Lower lobe of right lung (tissue), 2 donors: ENCODE measurements at regions not wholly inside any gene's neighbourhood (a gene's known extent, or its start where the extent isn't known, plus 50 kb on each side); places are given as distances from the start of the nearest gene placed in this dataset.

Experiments
- ATAC-seq, 2 donors: fragments of 200-7000 bp; cut with Tn5 transposase; one replicate each; pipeline ENCODE4 v1.9.1; 2020 to 2022; ENCODE audit warnings: mild to moderate bottlenecking in 2 of 2, moderate library complexity in 2 of 2
- DNase-seq: peaks from one replicate; pipeline ENCODE4 v3.0.0-alpha.2; 2020
- H3K27ac ChIP-seq: fragments of 200-600 bp; one replicate; pipeline ENCODE4 v1.8.0; 2022
- H3K27me3 ChIP-seq: fragments of 200-600 bp; one replicate; pipeline ENCODE4 v1.8.0; 2022; ENCODE audit warnings: low read depth
- H3K36me3 ChIP-seq: fragments of 200-600 bp; one replicate; pipeline ENCODE4 v1.8.0; 2022; ENCODE audit warnings: mild to moderate bottlenecking
- H3K4me1 ChIP-seq: fragments of 200-600 bp; one replicate; pipeline ENCODE4 v1.8.0; 2022
- H3K4me3 ChIP-seq: fragments of 200-600 bp; one replicate; pipeline ENCODE4 v1.8.0; 2022; ENCODE audit warnings: mild to moderate bottlenecking
- H3K9me3 ChIP-seq: fragments of 200-600 bp; one replicate; pipeline ENCODE4 v1.8.0; 2022
- intact Hi-C: fragments of 100-400 bp; cut with DNase I; formaldehyde crosslinking; loops from one replicate; pipeline ENCODE4 v1.11.0; 2022
- TF ChIP-seq, protein P1 (sequence below): fragments of 200-600 bp; IDR thresholded peaks from one replicate; pipeline ENCODE4 v1.8.0; 2022; ENCODE audit warnings: antibody characterized with exemption, mild to moderate bottlenecking
- donor health status: DM: no; HTN: yes; CAD: no; lungs with severe emphysema.

DNA sequence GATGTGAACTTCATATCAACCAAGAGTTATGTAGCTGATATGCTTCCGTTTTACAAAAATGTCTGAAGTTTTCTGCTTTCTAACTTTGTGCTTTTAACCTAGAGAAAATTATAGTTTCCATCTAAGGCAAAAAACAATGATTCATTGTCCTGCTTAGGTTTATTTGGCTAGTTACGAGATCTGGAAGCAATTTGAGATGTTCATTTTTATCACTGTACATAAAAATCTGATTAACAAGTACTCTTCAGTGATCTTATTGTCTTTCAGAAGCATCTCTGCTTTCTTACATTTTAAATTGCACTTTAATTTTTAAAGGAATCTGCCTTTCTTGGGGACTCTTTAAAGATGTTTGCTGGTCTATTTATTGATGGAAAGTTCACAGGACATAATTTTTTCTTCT is 188.1 kb downstream of the RFC3 start:
- DNase-seq (no peak), ATAC-seq (no peak)
- Histone ChIP-seq H3K4me1 (no peaks in the 10 kb centered on the region), H3K27ac (no peak overlapping the region), H3K4me3 (no peak overlapping the region), H3K27me3 (no peaks in the 10 kb centered on the region), H3K9me3 (no peaks in the 10 kb centered on the region), H3K36me3 (no peaks in the 10 kb centered on the region)
- intact Hi-C loops: no loop called here
- TF ChIP-seq, protein P1, sequence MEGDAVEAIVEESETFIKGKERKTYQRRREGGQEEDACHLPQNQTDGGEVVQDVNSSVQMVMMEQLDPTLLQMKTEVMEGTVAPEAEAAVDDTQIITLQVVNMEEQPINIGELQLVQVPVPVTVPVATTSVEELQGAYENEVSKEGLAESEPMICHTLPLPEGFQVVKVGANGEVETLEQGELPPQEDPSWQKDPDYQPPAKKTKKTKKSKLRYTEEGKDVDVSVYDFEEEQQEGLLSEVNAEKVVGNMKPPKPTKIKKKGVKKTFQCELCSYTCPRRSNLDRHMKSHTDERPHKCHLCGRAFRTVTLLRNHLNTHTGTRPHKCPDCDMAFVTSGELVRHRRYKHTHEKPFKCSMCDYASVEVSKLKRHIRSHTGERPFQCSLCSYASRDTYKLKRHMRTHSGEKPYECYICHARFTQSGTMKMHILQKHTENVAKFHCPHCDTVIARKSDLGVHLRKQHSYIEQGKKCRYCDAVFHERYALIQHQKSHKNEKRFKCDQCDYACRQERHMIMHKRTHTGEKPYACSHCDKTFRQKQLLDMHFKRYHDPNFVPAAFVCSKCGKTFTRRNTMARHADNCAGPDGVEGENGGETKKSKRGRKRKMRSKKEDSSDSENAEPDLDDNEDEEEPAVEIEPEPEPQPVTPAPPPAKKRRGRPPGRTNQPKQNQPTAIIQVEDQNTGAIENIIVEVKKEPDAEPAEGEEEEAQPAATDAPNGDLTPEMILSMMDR: no peak

DNA sequence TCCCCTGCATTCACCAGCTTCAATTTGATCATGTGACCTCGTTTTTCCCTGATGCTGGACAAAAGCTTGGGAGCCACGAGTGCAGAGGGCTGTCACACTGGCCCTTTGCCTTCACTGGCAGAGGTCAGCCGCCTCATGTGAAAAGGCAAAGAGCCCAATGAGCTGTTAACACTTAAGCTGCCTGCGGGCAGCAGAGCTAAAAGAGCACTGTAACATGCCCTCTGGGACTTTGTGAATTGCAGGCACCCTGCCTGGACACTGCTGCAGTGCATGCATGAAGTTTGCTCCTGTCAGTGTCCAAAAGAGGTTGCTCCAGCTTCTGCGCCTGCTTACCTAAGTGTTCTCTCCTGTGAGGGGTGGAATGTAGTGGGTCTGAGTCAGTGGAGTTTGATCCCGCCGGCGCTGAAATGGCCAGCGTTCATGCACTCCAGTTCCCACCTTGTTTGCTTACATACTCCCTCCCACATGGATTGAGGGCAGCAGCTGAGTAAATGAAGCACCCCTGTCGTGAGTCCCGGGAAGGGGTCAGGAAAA is 193.7 kb downstream of the RFC3 start:
- Histone ChIP-seq H3K36me3 (no peaks in the 10 kb centered on the region), H3K27me3 (no peaks in the 10 kb centered on the region), H3K4me1 (no peaks in the 10 kb centered on the region), H3K9me3 (no peaks in the 10 kb centered on the region), H3K4me3 (no peak overlapping the region), H3K27ac (no peak overlapping the region)
- intact Hi-C loops: no loop called here
- no peak for DNase-seq
- ATAC-seq: peak in 1 of 2 donors; percentile 19
- TF ChIP-seq, protein P1: no peak

DNA sequence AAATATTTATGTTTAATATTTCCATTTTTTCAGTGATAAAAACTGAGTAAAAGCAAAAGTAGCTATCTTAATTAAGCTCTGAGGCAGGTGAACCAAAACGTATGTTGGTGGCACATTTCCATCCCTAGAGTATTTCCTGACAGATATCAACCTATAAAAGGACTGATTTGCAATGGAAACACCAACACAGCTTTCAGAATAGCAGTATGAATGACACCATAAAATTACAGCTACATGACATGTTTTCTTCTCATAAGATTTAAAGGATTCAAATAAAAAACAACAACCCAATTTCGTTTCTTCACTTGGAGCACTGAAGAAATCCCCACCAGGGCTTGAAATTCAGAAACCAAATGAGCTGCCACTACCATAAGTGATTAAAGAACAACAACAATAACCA is 194.4 kb downstream of the RFC3 start:
- DNase-seq (no peak), ATAC-seq (no peak)
- H3K36me3 ChIP-seq: no peaks in the 10 kb centered on the region
- TF ChIP-seq, protein P1: no peak
- H3K4me1 ChIP-seq: no peaks in the 10 kb centered on the region
- intact Hi-C loops: no loop called here
- no peak overlapping the region for H3K4me3 ChIP-seq
- no peak overlapping the region for H3K27ac ChIP-seq
- H3K27me3 ChIP-seq: no peaks in the 10 kb centered on the region
- H3K9me3 ChIP-seq: no peaks in the 10 kb centered on the region

DNA sequence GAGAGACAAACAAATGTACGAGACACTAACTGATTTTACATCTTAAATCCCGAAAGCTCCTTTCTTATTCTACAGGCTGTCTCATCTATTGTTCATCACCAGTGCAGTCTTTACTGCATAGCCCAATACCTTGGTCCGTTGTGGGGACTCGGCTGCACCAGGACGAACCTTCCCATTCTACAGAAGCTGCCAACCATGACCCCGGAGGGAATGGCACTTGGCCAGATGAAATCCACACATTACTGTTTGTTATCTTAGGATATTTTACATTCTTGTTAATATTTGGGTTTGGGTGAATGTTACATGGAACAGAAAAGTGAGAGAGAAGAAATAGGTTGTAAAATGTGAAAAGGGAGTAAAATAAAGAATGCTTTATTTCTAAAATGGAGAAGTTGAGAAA is 195.1 kb downstream of the RFC3 start:
- intact Hi-C loops: no loop called here
- Histone ChIP-seq H3K27ac (no peak overlapping the region), H3K27me3 (no peaks in the 10 kb centered on the region), H3K4me3 (no peak overlapping the region), H3K4me1 (no peaks in the 10 kb centered on the region), H3K36me3 (no peaks in the 10 kb centered on the region), H3K9me3 (no peaks in the 10 kb centered on the region)
- TF ChIP-seq, protein P1: no peak
- no peak for DNase-seq
- no peak for ATAC-seq

DNA sequence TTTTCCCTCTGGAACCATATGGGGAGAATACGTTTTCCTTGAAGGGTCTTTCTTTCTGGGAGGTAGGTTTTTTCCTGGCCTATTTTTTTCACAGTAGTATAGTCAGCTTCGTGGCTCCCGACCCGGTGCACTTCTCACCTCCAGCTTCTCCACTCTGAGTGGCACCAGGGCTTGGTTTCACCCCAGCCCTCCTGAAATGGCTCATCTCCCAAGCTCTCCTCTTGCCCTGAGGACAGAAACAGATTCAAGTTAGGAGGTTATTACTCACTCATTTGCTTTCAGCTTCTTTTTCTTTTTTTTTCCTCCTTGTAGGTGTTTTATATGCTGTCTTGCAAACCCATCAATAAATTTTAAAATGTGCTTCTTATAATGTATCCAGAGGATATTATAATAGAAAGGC is 199.3 kb downstream of the RFC3 start:
- Histone ChIP-seq H3K4me3 (no peak overlapping the region), H3K27ac (no peak overlapping the region), H3K36me3 (no peaks in the 10 kb centered on the region), H3K27me3 (no peaks in the 10 kb centered on the region), H3K4me1 (no peaks in the 10 kb centered on the region), H3K9me3 (peaks cover 3% of the 10 kb centered on the region)
- intact Hi-C loops: no loop called here
- TF ChIP-seq, protein P1: no peak
- DNase-seq (no peak), ATAC-seq (no peak)

DNA sequence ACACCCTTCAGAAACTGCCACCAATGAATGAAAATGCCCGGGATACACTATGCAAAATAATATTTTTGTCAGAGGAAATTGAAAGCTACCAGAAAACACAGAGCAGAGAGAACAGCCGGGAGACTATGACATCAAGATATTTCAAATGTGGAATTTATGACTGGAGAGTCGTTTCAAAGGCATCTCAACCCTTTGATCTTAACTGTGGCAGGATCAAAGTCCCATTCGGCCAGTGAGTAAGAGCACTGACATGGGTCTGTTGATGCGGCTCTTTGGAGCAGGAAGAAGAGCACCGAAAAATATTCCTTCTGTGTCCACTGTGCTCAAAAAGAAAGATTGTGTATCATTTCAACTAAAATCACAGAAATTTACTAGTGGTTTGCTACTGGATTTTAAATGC is 201.9 kb downstream of the RFC3 start:
- DNase-seq: no peak
- TF ChIP-seq, protein P1: no peak
- intact Hi-C loops: no loop called here
- H3K4me3 ChIP-seq: no peak overlapping the region
- H3K4me1 ChIP-seq: no peaks in the 10 kb centered on the region
- peaks cover 3% of the 10 kb centered on the region for H3K9me3 ChIP-seq
- no peak for ATAC-seq
- no peak overlapping the region for H3K27ac ChIP-seq
- no peaks in the 10 kb centered on the region for H3K36me3 ChIP-seq
- H3K27me3 ChIP-seq: no peaks in the 10 kb centered on the region
